SKM-1 treated with dmso at 0.1 percent for 144 hours (cell line): ENCODE measurements at regions not wholly inside any gene's neighbourhood (a gene's known extent, or its start where the extent isn't known, plus 50 kb on each side); places are given as distances from the start of the nearest gene placed in this dataset.
"Not testable (repeated sequence)": the region's sequence is repeated elsewhere in the genome, so short reads cannot be mapped to it uniquely, and the experiment has no call there.

ENCODE experiments used
- DNase-seq: peaks from one replicate; lab custom pipeline; 2025; ENCODE audit not compliant: unreplicated experiment; lab: John Stamatoyannopoulos, UW

DNA sequence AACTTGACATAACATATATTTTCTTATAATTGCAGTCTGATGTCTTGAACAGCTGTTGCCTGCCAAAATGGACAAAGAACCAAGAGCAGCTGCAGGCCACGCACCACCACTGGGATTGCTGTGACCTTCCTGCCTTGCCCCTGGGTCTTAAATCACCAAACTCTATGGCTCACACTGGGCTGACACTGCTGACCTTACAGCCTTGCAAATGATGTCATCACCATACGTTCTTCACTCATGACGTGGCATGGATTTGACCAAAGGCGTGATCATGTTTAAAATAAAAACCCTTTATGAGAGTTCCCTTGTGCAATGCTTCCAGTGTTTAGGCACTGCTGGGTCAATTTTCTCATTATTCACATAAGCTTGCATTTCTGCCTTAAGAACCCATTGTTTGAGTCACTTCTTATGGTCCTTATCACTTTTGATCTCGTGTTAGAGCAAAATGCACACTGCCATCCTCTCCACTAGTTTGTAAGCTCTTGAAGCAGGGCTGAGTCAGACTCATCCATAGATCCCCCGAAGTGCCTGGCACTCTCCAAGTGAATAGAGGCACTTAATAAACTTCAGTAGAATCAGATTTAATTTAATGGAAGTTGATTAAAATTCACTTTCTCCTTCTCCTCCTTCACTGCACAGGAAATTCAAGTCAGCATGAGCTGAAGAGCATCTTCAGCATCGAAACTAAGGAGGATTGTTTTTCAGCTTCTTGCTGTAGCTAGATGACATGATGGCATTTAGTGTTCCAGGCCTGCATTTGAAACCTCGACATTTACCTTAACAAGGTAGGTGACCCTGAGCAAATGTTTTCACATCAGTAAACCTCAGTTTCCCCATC is 132.4 kb upstream of the PZP start:
- no peak for DNase-seq

DNA sequence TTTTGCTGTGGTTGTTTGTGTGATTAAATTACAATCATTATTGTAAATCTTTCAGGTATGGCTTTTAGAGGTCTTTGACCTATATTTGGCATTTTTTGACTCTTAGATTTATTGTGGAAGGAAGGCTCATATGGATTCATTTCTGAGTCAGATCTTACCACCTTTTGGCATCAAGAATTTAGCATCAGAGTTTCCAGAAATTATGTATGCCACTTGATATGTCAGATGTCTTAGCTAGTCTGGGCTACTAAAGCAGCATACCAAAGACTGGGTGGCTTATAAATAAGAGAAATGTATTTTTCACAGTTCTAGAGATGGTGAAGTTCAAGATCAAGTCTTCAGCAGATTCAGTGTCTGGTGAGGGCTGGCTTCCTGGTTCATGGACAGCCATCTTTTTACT is 129.5 kb upstream of the PZP start:
- DNase-seq = no peak

DNA sequence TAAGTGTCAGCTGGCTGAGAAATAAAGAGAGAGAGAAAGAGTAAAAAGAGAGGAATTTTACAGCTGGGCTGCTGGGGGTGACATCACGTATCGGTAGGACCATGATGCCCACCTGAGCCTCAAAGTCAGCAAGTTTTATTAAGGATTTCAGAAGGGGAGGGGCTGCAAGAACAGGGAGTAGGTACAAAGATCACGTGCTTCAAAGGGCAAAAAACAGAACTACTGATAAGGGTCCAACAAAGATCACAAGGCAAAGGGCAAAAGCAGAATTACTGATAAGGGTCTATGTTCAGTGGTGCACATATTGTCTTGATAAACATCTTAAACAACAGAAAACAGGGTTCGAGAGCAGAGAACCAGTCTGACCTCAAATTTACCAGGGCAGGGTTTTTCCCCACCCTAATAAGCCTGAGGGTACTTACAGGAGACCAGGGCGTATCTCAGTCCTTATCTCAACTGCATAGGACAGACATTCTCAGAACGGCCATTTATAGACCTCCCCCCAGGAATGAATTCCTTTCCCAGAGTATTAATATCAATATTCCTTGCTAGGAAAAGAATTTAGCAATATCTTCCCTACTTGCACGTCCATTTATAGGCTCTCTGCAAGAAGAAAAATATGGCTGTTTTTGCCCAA is 128.3 kb upstream of the PZP start:
- DNase-seq = not testable (repeated sequence)

DNA sequence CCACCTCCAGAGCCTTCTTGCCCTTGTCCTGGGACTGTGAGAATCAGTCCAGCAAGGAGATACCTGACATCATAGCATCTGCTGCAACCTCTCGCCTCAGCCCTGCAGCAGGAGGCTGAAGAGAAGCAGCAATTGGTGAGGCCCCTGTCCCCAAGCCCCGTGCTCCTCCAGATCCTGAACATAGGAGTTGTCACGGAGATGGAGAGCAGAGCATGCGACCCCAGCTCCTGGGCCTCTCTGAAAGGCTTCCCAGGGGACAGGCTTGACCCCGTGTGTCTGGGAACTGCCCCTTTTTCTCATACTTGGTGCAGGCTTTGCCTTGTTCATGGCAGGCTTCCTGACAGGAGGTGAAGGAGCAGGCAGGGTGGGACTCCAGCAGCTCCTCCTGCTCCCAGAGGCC is 127.7 kb upstream of the PZP start:
- no peak for DNase-seq

DNA sequence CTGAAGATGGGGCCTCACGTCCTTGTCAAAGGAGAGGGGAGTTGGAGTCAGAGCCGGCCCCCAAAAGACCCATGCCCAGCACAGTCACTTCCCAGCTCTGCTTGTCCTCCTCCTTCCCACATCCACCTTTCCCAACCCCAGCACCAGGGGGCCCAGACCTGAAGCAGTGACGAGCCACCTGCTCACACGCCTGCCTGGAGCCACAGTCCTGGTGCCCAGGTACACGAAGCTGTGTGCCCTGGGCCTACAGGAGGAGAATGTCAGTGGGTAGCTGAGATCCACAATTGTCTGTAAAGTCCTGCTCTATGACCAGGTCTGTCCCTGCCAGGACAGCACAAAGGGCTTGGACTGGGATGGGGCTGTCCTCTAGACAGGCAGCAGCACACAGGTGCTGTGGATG is 126.8 kb upstream of the PZP start:
- no peak for DNase-seq

DNA sequence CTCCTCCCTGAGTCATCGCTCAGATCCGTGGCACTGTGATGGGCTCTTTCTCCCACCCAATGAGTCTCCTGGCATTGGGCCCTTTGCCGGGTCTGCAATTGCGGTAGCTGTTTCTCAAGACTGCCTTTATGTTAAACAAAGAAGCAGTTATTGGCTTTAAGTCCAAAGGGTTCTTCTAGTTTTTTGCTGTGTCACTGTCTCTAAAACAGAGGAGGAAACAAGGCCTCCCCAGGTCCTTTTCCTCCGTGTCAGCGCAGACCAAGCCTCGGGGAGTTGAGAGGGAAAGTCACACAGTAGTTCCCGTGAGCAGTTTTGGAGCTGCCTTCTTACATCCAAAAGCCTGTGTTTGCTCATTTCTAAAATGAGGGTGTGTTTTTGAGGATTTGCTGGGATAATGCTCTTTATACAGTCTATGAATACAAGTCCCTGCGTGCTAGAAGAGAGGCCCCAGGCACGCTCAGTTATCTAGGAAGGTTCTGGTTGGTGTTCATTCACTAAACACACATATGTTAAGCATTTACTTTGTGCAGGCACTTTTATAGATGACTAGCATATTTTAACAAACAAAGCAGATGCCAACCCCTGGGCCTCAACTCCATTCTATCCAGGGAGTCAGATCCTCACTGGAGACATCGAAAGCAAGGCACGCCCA is 126.0 kb upstream of the PZP start:
- DNase-seq = no peak

DNA sequence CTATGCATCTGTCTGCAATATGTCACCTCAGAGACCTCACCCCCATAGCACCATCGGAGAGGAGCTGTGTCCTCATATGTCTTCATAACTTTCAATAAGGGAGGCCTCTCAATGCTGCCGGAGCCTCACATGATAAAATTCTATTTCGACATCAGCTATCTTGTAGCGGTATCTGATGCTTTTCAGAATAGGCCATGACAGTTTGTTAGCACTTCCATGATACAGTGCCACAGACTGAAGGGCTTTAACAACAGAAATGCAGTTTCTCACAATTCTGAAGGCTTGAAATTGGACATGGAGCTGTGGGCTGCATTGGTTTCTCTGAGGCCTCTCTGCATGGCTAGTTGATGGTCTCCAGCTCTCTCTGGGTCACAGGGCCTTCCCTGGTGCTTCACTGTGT is 125.0 kb upstream of the PZP start:
- DNase-seq = no peak

DNA sequence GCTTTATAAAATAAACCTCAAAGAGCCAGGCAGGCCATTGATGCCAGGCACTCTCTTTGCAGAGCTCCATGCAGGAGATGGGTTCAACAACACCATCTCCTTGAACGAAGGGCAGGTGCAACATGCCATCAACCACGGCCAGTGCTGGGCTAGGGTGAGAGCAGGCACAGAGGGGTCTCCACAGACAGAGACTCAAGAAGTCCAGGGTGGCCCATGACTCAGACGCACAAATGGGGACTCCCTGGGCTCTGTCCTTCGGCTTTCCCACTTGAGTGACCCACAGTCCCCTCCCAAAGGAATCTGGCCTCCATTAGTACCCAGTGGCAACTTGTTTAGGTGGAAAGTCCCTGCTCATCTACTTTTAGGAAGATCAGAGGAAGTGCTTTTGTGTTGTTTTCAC is 124.4 kb upstream of the PZP start:
- no peak for DNase-seq

DNA sequence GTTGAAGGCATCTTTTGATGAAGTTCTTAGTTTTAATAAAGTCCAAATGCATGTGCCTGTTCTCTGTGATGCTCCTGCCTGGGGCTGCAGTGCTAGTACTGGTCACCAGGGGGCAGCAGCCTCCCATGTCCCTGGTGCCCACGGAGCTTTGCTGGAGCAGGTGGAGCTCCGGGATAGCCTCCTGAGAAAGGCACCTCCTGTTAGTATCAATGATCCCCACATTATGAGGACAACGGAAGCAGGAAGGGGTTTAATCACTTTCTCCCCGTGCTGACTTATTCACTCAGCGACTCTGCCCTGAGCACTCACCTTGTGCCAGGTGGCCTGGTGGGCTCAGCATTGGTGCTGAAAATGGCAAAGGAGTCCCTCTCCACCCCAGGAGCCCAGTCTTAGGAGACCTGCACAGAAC is 123.0 kb upstream of the PZP start:
- DNase-seq = peak; percentile 7

DNA sequence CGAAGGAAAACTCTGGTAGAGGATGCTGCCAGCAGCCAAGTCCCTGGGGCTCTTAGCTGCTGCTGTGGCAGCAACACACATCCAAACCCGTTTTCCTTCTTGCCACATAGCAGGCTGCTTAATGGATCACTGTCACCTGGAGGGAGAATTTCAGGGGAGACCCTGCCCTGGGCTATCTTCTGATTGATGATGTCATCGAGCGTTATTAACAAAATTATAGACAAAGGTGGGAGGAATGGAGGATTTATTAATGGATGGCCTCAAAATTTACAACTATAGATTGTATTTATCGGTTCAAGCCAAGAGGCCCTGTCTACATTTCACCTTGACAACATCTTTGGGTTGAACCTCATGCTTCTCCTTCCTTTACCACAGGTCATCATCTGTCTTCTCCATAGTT is 120.8 kb upstream of the PZP start:
- DNase-seq = no peak

DNA sequence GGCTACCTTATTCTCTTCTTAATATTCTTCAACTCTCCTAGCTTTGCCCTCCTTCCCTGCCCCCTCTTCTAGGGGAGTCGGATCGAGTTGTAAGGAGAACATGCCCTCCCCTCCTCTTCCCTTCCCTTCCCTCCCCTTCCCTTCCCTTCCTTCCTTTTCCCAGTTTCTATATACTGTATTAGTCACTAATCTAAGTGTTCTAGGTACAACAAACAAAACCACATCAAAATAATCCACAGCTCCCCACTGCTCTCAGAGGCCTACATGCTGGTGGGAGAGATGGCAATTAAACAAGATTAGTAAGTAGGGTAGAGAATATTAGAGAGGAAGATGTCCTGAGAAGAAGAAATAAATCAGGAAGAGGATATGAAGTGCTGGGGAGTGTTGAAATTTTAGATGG is 119.9 kb upstream of the PZP start:
- DNase-seq = no peak

DNA sequence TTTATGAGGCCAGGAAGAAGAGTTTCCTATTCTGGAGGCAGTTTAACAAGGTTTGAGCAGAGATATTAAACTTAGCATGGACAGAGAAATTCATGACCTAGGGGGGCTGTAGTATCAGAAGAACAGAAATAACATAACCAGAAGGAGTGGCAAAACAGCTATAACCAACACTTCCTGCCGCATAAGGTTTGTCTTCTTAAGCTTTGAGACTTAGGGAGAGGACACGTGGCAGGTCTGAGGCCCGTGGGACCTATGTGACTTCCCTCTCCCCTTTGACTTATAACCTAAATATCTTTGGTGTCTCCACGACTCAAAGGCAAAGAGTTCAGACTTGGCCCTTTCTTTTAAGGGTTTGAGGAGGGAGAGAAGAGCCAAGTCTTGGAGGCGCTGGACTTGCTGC is 119.1 kb upstream of the PZP start:
- no peak for DNase-seq

DNA sequence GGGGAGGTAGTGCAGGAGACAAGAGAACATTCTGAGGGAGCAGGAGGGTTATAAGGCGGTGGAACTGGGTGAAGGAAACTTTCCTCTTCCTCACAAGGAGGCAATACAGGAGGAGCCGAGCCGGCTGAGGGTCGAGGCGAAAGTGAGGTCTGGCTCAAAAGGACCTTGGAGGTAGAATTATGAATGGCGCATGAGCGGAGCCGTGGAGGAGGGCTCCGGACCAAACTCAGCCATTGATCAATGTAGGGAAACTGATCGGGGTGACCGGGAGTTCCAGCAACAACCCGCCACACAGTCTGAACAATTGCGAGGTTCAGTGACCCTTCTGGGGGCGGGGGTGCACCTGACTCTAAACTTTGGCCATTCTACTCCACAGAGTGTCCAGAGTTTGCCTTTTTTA is 118.7 kb upstream of the PZP start:
- DNase-seq = not testable (repeated sequence)

DNA sequence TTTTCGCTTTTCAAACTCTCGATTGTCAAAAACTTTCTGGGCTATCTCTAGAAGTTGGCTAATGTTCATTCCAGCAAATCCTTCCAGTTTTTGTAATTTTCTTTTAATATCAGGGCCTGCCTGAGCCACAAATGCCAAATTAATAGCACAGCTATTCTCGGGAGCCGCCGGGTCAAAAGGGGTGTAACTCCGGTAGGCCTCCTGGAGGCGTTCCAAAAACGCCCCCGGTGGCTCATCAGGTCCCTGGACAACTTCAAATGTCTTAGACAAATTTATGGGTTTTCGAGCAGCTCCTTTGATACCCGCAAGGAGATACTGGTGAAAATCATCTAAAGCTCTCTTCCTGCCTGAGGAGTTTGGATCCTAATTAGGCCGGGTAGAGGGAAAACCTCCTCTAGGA is 117.9 kb upstream of the PZP start:
- no peak for DNase-seq

DNA sequence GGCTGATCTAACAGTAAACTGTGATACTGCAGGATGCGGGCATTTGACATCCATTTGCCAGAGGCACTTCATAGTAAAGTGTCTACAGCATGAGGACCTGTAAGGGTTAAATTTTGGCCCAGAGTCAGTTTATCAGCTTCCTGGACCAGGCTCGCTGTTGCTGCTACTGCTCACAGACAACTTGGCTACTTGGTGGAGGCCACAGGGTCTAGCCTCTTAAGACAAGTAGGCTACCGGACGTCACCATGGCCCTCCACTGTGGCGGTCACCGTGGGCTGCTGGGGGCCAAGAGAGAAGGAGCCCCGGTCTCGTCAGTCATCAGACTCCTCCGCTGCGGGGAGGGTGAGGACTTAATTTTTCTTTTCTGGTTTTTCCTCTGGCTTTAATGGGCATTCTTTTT is 117.3 kb upstream of the PZP start:
- DNase-seq = no peak

DNA sequence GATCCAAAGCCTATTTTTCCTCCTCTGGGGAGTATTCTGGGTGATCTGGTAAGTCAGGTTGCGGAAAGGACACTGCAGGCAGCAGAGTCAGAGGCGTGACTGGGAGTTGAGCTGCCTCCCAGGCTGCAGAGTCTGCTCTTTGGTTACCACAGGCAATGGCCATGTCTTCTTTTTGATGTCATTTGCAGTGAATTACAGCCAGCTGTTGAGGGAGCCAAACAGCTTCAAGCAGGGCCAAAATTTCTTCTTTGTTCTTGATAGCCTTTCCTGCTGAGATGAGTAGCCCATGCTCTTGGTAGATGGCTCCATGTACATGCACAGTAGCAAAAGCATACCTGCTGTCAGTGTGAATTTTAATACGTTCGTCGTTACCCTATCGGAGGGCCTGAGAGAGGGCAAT is 116.6 kb upstream of the PZP start:
- DNase-seq = no peak

DNA sequence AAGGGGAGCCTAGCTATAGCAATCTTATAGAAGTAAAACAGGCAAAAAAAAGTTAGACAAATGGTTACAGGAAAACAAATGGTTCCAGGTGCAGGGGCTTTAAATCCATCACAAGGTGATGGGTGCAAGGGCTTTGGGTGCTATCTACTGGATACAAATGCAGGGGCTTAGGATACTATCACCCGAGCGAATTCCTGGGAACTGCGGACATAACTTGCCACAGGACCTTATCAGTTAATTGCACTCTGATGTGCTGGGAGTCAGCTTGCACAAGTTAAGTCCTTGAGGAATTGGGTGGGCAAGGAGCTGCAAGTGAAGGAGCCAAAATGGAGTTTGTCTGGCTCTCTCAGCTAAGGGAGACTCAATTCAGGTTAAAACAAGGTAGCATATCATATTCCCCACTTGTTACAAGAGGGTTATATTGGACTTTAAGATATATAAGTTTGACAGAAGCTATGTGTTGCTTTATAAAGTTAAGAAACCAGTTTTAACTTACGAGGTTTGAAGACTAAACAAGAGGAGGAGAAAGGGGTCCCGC is 115.0 kb upstream of the PZP start:
- no peak for DNase-seq

DNA sequence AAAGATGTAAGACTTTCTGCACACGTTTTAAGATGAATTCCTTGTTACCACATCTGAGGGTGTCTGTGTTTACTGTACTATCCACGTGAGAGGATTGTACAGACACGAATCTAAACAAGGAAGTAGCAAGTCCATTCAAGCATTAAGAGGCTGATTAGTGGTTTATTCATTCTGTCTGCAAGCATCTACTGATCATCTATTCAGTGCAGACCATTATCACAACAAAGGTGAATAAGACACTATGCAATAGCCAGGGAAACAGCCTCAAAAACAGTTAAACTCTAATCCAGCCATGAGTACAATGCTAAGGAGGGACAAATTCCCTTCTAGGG is 111.6 kb upstream of the PZP start:
- no peak for DNase-seq

DNA sequence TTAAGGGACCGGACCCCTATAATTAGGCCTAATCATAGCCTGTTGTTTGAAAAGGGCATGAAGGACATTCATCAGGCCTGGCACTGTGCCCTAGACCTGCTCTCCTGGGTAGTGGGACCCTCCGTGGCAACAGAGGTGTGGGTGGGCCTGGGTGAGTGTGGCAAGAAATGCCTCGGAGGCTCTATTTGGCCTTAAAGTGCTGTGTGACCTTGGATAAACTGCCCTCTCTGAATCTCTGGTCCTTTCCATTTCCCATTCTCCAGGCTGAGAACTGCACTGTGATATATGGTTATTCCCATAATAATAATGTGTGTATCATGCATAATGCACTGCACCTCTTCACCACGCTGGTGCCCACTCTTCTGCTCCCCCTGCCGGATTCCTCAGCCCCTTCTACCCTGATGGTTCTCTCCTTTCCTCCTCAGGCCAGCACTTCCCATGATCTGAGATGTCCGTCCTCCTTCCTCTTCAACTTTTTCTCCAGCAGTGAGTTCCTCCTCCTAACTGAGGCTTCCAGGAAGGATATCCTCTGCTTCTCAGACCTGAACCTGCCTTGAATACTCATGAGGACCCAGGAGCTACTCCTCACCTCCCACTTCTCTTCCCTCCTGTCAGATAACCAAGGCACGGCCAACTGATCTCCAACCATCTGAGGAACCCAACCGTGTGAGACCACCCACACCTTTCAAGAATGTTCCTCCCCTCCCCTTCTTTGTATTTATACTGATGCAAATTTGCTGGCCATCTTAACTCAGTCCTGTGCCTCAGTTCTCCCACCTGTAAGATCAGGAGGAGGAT is 111.0 kb upstream of the PZP start:
- no peak for DNase-seq

DNA sequence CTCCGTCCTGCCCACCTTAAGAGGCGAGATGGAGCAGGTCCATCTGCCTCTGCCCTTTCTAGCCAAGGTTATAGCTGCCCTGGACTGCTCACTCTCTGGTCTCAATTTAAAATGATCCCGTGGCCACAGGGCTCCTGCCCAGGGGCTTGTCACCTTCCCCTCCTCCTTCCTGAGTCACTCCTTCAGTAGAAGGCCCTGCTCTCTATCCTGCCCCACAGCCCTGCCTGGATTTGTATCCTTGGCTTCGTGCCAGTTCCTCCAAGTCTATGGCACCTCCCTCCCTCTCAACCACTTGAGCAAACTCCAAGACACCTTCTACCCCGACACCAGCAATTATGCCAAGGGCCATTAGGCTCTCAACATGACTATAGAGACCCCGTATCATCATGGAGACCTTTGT is 105.3 kb upstream of the PZP start:
- not testable (repeated sequence) for DNase-seq
